ENCODE measurements at regions not wholly inside any gene's neighbourhood (a gene's known extent, or its start where the extent isn't known, plus 50 kb on each side); places are given as distances from the start of the nearest gene placed in this dataset.

GRCh38 chr15:39287322-39288195, 293.3 kb upstream of the THBS1 start:
- DNase-seq (ENCODE audit: low read depth): no peak
- no peak overlapping the region for H3K4me3 ChIP-seq (ENCODE audit: low read depth, low read length)
- TF ChIP-seq CTCF (IDR thresholded peaks at IDR 0.05; ENCODE audit: low read depth, low read length, missing control alignments): no peak

DNA sequence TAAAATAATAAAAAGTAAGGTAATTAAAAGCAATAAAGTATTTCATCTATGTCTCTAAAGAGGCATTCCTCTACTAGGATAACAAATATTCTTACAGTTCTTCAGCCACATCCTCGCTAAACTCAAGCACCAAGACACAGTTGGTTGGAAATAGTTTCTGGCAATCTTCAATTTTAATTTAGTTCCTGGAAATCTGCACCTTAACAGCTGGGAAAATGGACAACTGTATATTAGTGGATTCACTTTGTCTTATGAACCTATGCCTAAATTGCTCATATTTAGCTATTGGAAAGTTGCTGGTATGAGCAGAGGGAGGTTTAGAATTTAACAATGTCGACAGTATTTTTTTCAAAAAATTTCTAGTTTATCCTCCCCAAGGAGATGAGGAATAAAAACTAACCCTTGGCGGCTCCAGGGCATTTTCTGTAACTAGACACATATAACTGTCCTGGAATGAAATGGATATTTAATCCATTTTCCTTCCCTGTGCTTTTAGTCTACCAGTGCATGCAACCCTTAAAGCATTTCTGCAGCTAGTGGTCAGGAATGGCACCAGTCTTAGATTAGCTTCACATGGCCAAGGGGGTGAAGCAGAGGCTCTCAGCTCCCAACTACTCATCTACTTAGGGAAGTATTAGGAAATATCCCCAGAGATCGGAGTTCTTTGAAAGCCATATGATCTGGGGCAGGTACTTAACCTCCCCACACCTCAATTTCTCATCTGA, 290.0 kb upstream of the THBS1 start:
- DNase-seq (ENCODE audit: low read depth): no peak
- H3K4me3 ChIP-seq (ENCODE audit: low read depth, low read length): no peak overlapping the region
- no peak for TF ChIP-seq CTCF (IDR thresholded peaks at IDR 0.05; ENCODE audit: low read depth, low read length, missing control alignments)

DNA sequence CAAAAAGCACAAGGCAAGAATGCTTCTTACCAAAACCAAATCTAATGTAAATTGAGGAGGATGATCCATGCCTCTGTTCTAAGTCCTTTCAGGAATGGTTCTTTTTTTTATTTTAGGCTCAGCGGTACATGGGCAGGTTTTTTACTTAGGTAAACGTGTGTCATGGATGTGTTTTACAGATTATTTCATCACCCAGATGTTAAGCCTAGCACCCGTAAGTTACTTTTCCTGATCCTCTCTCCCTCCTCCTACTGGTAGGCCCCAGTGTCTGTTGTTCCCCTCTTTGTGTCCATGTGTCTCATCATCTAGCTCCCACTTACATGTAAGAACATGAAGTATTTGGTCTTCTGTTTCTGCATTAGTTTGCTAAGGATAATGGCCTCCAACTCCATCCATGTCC, 289.2 kb upstream of the THBS1 start:
- no peak for DNase-seq (ENCODE audit: low read depth)
- TF ChIP-seq CTCF (IDR thresholded peaks at IDR 0.05; ENCODE audit: low read depth, low read length, missing control alignments): no peak
- H3K4me3 ChIP-seq (ENCODE audit: low read depth, low read length): no peak overlapping the region

GRCh38 chr15:39296955-39297354, 283.9 kb upstream of the THBS1 start:
- DNase-seq (ENCODE audit: low read depth): no peak
- TF ChIP-seq CTCF (IDR thresholded peaks at IDR 0.05; ENCODE audit: low read depth, low read length, missing control alignments): no peak
- H3K4me3 ChIP-seq (ENCODE audit: low read depth, low read length): no peak overlapping the region

DNA sequence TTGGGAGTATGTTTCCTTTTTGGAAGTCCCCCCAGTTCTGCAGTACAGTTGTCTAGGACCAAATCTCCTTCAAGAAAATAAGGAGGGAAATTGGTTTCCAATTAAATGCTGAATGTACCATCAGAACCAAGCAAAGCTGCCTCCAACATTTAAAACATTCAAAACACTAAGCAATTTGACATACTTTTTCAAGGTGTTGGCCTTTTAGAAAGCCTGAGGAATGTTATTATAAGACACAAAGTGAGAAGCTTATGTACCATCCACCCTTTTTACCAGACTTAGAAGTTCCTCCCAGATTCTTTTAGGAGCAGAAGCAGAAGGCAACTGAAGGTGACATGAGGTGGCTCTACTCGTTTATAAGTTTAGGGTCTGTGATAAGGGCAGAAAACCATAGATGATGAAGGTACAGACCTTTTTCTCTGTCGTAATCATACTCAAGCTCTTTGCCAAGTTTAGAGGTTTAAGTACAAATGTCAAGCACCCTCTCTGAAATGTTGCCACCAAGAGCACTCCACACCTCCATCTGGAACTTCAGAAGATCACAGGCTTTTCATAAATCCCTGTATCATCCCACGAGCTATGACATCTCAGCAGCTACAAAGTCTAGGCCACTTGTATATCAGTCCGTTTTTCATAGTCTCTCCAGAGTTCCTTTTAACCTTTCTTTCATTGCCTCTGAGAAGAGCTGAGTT, 282.5 kb upstream of the THBS1 start:
- no peak for TF ChIP-seq CTCF (IDR thresholded peaks at IDR 0.05; ENCODE audit: low read depth, low read length, missing control alignments)
- DNase-seq (ENCODE audit: low read depth): no peak
- H3K4me3 ChIP-seq (ENCODE audit: low read depth, low read length): no peak overlapping the region

DNA sequence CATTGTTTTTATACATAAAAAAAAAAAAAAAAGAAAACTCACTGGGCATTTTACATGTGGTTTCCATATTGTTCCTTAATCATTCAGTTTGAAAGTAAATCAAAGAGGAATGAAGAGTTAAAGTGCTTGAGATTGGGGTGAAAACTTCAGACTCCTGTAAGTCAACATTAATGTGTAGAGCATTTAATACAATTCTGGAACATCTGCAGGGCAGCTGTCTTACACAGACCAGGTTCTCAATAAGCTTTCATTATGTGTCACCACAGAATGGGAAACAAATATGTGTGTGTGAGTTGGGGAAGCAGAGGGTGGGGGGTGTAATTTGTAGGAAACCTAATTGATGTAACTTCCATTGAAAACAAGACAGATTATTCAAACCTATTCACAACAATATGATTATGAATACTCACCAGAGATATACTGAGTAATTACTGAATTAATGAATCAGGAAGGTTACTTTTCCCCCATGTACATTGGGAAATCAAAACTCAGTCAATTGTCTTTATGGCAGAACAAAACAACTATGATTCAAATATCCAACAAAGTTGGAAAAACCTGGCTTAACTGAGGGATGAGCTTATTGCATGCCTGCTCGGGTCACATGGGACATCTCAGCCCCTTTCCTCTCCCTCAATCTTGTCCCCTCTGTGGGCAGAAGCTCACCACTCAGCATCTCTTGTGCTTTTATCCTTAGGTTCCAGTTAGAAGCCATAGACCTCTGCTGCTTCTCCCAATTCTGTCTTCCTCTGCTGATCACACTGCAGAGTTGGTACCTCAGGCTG, 281.2 kb upstream of the THBS1 start:
- DNase-seq (ENCODE audit: low read depth): no peak
- TF ChIP-seq CTCF (IDR thresholded peaks at IDR 0.05; ENCODE audit: low read depth, low read length, missing control alignments): no peak
- no peak overlapping the region for H3K4me3 ChIP-seq (ENCODE audit: low read depth, low read length)
